Ectodermal cell (in vitro differentiated cells): ENCODE measurements at regions not wholly inside any gene's neighbourhood (a gene's known extent, or its start where the extent isn't known, plus 50 kb on each side); places are given as distances from the start of the nearest gene placed in this dataset.

ENCODE experiments used
- H3K27ac ChIP-seq: 2 replicates; pipeline ENCODE4 v1.7.0; 2013; ENCODE audit warnings: mild to moderate bottlenecking, low read depth, low read length; ENCODE audit not compliant: insufficient read depth, poor library complexity, severe bottlenecking
- H3K27me3 ChIP-seq: 2 replicates; pipeline ENCODE4 v1.7.0; 2013; ENCODE audit warnings: mild to moderate bottlenecking, low read length; ENCODE audit not compliant: insufficient read depth, control insufficient read depth, poor library complexity, severe bottlenecking
- H3K36me3 ChIP-seq: one replicate; pipeline ENCODE4 v1.7.0; 2013; ENCODE audit warnings: low read length; ENCODE audit not compliant: control insufficient read depth, insufficient read depth
- H3K4me1 ChIP-seq: one replicate; pipeline ENCODE4 v1.7.0; 2013; ENCODE audit warnings: low read length; ENCODE audit not compliant: control insufficient read depth, insufficient read depth
- H3K4me3 ChIP-seq: 2 replicates; pipeline ENCODE4 v1.7.0; 2013; ENCODE audit warnings: low read depth, low read length, control low read depth; ENCODE audit not compliant: insufficient read depth
- H3K9me3 ChIP-seq: 2 replicates; pipeline ENCODE4 v1.7.0; 2013; ENCODE audit warnings: mild to moderate bottlenecking, low read length, moderate library complexity; ENCODE audit not compliant: control insufficient read depth
- WGBS, 2 experiments: methylation state at CpG; one replicate each; pipeline ENCODE4 v1.1.7; 2013; ENCODE audit warnings: missing lambda C conversion rate in 2 of 2; 5-methylcytosine and 5-hydroxymethylcytosine counted together

DNA sequence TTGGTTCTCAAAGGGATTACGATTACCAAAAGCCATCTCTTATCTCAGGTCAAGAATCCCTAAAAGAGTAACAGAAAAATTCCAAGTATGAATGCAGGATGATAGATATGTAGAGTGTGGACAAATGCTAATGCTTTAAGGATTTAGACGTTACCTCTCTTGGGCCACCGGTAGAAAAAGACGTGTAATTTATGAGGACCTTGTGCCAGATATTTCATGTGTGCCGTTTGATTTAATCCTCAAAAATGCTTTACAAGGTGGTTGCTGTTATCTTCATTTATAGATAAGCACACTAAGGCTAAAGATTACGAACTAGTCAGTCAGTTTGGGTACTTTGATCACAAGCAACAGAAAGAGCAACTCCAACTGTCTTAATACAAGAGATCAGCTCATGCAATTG is 370.8 kb upstream of the JAG1 start:
- Histone ChIP-seq H3K27ac (no peak overlapping the region), H3K4me1 (no peaks in the 10 kb centered on the region), H3K4me3 (no peak overlapping the region), H3K9me3 (no peaks in the 10 kb centered on the region), H3K36me3 (no peaks in the 10 kb centered on the region), H3K27me3 (no peaks in the 10 kb centered on the region)
- 93 to 99% methylated on average over 6 of the region's 6 CpGs for WGBS, 2 experiments

DNA sequence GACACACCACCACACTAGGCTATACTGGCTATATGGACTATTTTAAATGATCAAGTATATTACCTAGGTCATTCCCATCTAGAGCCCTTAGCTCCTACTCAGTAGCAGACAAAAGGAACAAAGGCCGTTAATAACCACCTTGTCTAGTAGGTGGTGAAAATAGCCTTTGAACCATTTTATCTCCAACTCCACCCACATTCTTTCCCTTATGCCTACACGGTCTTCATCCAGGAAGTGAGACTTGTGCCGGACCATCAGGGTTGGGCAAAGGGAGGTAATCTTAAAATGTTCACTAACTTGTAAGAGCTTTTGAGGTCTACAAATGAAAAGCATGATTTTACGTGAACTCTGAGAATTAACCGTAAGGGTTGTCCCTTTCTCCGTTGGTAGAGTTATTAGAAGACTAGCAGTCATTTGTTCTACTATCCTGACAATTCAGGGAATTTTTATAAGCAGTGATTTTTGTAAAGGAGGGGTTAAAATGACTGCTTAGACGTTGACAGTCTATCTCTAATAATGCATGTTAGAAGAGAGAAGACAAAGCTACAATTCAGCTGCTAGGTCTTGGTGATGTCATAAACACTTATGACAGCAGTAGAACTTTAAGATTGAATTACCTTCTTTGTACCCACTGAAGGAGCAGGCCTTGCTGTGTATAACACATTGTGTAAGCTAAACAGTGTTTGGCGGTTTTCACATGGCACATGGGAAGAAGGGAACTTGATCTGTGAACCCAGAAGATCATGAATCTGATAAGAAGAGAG is 371.8 kb upstream of the JAG1 start:
- H3K4me1 ChIP-seq: no peaks in the 10 kb centered on the region
- WGBS, 2 experiments: 94 to 95% methylated on average over 8 of the region's 8 CpGs
- H3K9me3 ChIP-seq: no peaks in the 10 kb centered on the region
- H3K27me3 ChIP-seq: no peaks in the 10 kb centered on the region
- no peak overlapping the region for H3K27ac ChIP-seq
- H3K4me3 ChIP-seq: no peak overlapping the region
- no peaks in the 10 kb centered on the region for H3K36me3 ChIP-seq

DNA sequence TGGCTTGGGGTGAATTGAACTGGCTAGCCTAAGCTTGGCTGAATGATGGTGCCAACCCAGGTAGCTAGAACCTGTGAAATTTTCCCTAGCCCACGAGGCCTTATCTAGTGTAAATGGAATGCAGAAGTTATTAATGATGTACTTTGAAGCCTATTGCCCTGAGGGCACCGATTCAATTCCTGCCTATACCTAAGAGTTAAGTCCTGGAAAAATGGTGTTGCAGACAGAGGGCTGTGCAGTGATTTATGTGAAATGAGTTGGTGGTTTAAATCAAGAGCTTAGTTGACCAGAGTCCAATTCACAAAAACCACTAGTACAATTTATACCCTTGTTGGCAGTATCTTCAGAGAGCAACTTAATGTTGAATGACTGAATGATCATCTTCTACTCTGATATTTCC is 373.8 kb upstream of the JAG1 start:
- H3K27me3 ChIP-seq: no peaks in the 10 kb centered on the region
- H3K9me3 ChIP-seq: no peaks in the 10 kb centered on the region
- H3K36me3 ChIP-seq: no peaks in the 10 kb centered on the region
- no peak overlapping the region for H3K4me3 ChIP-seq
- no peak overlapping the region for H3K27ac ChIP-seq
- H3K4me1 ChIP-seq: peaks cover 4% of the 10 kb centered on the region
- 92 to 93% methylated on average over 2 of the region's 2 CpGs for WGBS, 2 experiments

- no peak overlapping the region for H3K4me3 ChIP-seq
- H3K9me3 ChIP-seq: no peaks in the 10 kb centered on the region
- no peaks in the 10 kb centered on the region for H3K27me3 ChIP-seq
- peaks cover 4% of the 10 kb centered on the region for H3K4me1 ChIP-seq
- no peaks in the 10 kb centered on the region for H3K36me3 ChIP-seq
- no peak overlapping the region for H3K27ac ChIP-seq
These were observed 374.9 kb upstream of the JAG1 start for GRCh38 chr20:11048739-11049138.

DNA sequence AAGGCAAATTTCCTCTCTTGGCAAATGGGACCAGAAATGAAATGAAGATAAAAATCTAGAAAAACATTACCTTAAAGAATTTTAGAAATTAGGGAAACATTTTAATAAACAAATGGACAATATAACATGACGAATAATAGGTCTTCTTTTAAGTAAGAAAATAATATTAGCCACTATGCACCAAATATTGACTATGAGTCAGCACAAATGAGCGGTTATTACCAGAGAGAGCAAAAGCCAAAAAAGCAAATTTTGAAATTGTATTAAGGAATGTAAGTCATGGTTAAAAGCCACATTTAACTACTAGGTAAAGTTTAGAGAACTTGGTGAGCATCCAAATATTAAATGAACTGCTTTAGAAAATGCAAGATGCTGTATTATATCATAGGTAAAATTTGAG is 376.6 kb upstream of the JAG1 start:
- Histone ChIP-seq H3K4me1 (peaks cover 4% of the 10 kb centered on the region), H3K36me3 (no peaks in the 10 kb centered on the region), H3K4me3 (no peak overlapping the region), H3K9me3 (no peaks in the 10 kb centered on the region), H3K27ac (no peak overlapping the region), H3K27me3 (no peaks in the 10 kb centered on the region)
- WGBS, 2 experiments: 97 to 100% methylated on average over 1 to 2 of the region's 2 CpGs

GRCh38 chr20:11051136-11051535 is 377.3 kb upstream of the JAG1 start:
- WGBS, 2 experiments: 95 to 96% methylated on average over 3 of the region's 3 CpGs
- peaks cover 4% of the 10 kb centered on the region for H3K4me1 ChIP-seq
- no peaks in the 10 kb centered on the region for H3K27me3 ChIP-seq
- no peak overlapping the region for H3K27ac ChIP-seq
- no peak overlapping the region for H3K4me3 ChIP-seq
- no peaks in the 10 kb centered on the region for H3K9me3 ChIP-seq
- no peaks in the 10 kb centered on the region for H3K36me3 ChIP-seq

DNA sequence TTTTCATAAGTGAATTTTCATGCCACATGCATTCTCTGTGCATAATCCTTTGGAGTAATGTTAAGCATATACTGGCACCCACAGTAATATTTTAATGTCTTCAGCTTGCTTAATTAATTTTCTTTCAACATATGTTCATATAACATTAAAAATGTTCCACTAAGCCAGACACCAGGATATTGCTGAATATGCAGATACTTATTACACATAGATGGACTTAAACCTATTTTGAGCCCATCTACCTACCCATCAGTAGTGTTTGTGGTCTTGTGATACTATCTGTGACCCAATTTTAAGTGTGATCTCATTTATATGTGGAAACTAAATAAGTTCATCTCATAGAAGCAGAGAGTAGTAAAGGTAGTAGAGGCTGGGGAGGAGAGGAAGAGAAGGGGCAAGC is 379.5 kb upstream of the JAG1 start:
- Histone ChIP-seq H3K4me1 (peaks cover 4% of the 10 kb centered on the region), H3K27ac (no peak overlapping the region), H3K27me3 (no peaks in the 10 kb centered on the region), H3K4me3 (no peak overlapping the region), H3K36me3 (no peaks in the 10 kb centered on the region), H3K9me3 (no peaks in the 10 kb centered on the region)

DNA sequence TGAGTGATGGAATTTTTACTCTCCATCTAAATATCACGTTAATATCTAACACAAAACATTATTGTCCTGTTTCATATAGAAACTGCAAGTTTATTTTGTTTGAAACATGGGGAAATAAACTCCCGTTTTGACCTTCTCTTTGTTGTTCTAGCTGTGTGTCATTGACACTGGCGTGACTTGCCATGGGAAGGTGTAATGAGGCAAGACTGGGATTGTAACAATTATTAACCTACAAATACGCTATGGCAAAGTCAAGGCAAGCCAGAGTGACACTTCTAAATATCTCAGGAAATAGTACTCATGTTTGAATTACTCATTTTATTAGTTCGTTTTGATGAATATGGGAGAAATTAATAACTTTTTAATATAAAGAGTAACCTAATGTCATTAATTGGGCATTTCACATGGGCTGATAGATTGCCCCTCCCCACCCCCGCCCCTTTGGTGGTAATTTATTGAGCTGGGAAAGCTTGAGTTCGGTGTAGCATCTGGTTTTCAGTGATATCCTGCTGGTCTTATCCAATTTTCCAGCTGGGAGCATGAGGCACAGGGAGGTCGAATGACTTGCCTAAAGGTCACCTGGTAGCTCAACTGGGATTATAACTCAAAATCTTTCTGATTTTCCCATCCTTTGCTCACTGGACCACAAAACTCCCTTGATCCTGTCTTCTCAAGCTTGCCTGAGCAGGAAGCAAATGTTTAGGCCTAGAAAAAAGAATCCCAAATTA is 380.6 kb upstream of the JAG1 start:
- peaks cover 4% of the 10 kb centered on the region for H3K4me1 ChIP-seq
- WGBS, 2 experiments: 88 to 89% methylated on average over 6 to 7 of the region's 8 CpGs

GRCh38 chr20:11056414-11056813 is 382.6 kb upstream of the JAG1 start:
- H3K27me3 ChIP-seq: no peaks in the 10 kb centered on the region
- 91 to 96% methylated on average over 5 of the region's 5 CpGs for WGBS, 2 experiments
- H3K36me3 ChIP-seq: no peaks in the 10 kb centered on the region
- no peaks in the 10 kb centered on the region for H3K9me3 ChIP-seq
- H3K27ac ChIP-seq: no peak overlapping the region
- peaks cover 1% of the 10 kb centered on the region for H3K4me1 ChIP-seq
- H3K4me3 ChIP-seq: no peak overlapping the region

More for the DNA sequence above, 380.6 kb upstream of the JAG1 start:
- H3K27me3 ChIP-seq: no peaks in the 10 kb centered on the region
- no peaks in the 10 kb centered on the region for H3K36me3 ChIP-seq
- H3K9me3 ChIP-seq: no peaks in the 10 kb centered on the region
- H3K4me3 ChIP-seq: no peak overlapping the region
- H3K27ac ChIP-seq: no peak overlapping the region

GRCh38 chr20:11057624-11058023 is 383.8 kb upstream of the JAG1 start:
- WGBS, 2 experiments: 92 to 94% methylated on average over 1 of the region's 1 CpG
- H3K36me3 ChIP-seq: no peaks in the 10 kb centered on the region

More at GRCh38 chr20:11057624-11058023, 383.8 kb upstream of the JAG1 start:
- H3K27me3 ChIP-seq: no peaks in the 10 kb centered on the region
- H3K4me1 ChIP-seq: no peaks in the 10 kb centered on the region
- H3K27ac ChIP-seq: no peak overlapping the region
- H3K4me3 ChIP-seq: no peak overlapping the region
- H3K9me3 ChIP-seq: no peaks in the 10 kb centered on the region
